Subcutaneous abdominal adipose tissue (tissue), 5 donors: ENCODE measurements at regions not wholly inside any gene's neighbourhood (a gene's known extent, or its start where the extent isn't known, plus 50 kb on each side); places are given as distances from the start of the nearest gene placed in this dataset.

ENCODE experiments used
- H3K27ac ChIP-seq: one replicate; pipeline ENCODE4 v1.7.0; 2013; ENCODE audit warnings: low read depth, mild to moderate bottlenecking, inconsistent platforms, low read length, moderate library complexity
- H3K27me3 ChIP-seq, 5 donors: one replicate each; pipeline ENCODE4 v1.7.0; 2013; ENCODE audit warnings: low read length in 5 of 5, inconsistent platforms in 1 of 5; ENCODE audit not compliant: control insufficient read depth in 5 of 5, insufficient read depth in 4 of 5
- H3K36me3 ChIP-seq, 5 donors: one replicate each; pipeline ENCODE4 v1.7.0; 2013; ENCODE audit warnings: low read length in 5 of 5; ENCODE audit not compliant: control insufficient read depth in 5 of 5, insufficient read depth in 5 of 5
- H3K4me1 ChIP-seq, 5 donors: one replicate each; pipeline ENCODE4 v1.7.0; 2013; ENCODE audit warnings: low read length in 5 of 5, mild to moderate bottlenecking in 3 of 5, moderate library complexity in 1 of 5; ENCODE audit not compliant: control insufficient read depth in 5 of 5, insufficient read depth in 5 of 5
- H3K4me3 ChIP-seq, 5 donors: one replicate each; pipeline ENCODE4 v1.7.0; 2013; ENCODE audit warnings: low read length in 5 of 5, low read depth in 1 of 5
- H3K9ac ChIP-seq, 5 donors: one replicate each; pipeline ENCODE4 v1.7.0; 2013; ENCODE audit warnings: low read length in 5 of 5, mild to moderate bottlenecking in 4 of 5, moderate library complexity in 3 of 5
- H3K9me3 ChIP-seq, 5 donors: one replicate each; pipeline ENCODE4 v1.7.0; 2013; ENCODE audit warnings: low read length in 5 of 5; ENCODE audit not compliant: control insufficient read depth in 5 of 5
- donor health status: healthy.
- donor health status: healthy.
- donor health status: healthy.
- donor health status: healthy.
- donor health status: healthy.

- H3K4me1 ChIP-seq = peaks cover 0 to 16% (median 3%) of the 10 kb centered on the region in 5 donors
- H3K27ac ChIP-seq = no peak overlapping the region
- no peak overlapping the region for H3K9ac ChIP-seq
- H3K36me3 ChIP-seq = no peaks in the 10 kb centered on the region
- no peak overlapping the region for H3K4me3 ChIP-seq
- no peaks in the 10 kb centered on the region for H3K9me3 ChIP-seq
- H3K27me3 ChIP-seq = no peaks in the 10 kb centered on the region
Observed at GRCh38 chr6:105874835-105875626, 211.1 kb upstream of the PRDM1 start.

GRCh38 chr6:105873799-105874198 lies 212.3 kb upstream of the PRDM1 start:
- Histone ChIP-seq H3K27ac (no peak overlapping the region), H3K36me3 (no peaks in the 10 kb centered on the region), H3K4me1 (peaks cover 0 to 16% (median 3%) of the 10 kb centered on the region in 5 donors), H3K9ac (no peak overlapping the region), H3K9me3 (no peaks in the 10 kb centered on the region), H3K27me3 (no peaks in the 10 kb centered on the region), H3K4me3 (no peak overlapping the region)

GRCh38 chr6:105873211-105873704 lies 212.9 kb upstream of the PRDM1 start:
- no peaks in the 10 kb centered on the region for H3K9me3 ChIP-seq
- no peak overlapping the region for H3K4me3 ChIP-seq
- no peak overlapping the region for H3K27ac ChIP-seq
- no peak overlapping the region for H3K9ac ChIP-seq
- no peaks in the 10 kb centered on the region for H3K27me3 ChIP-seq
- no peaks in the 10 kb centered on the region for H3K36me3 ChIP-seq
- H3K4me1 ChIP-seq = peaks cover 0 to 16% (median 3%) of the 10 kb centered on the region in 5 donors

- Histone ChIP-seq H3K27ac (no peak overlapping the region), H3K9ac (no peak overlapping the region), H3K27me3 (no peaks in the 10 kb centered on the region), H3K9me3 (no peaks in the 10 kb centered on the region), H3K4me1 (peaks cover 0 to 16% (median 3%) of the 10 kb centered on the region in 5 donors), H3K36me3 (no peaks in the 10 kb centered on the region), H3K4me3 (no peak overlapping the region)
Observed at GRCh38 chr6:105872249-105872648, 213.9 kb upstream of the PRDM1 start.

GRCh38 chr6:105871542-105871941 lies 214.6 kb upstream of the PRDM1 start:
- no peak overlapping the region for H3K27ac ChIP-seq
- H3K4me1 ChIP-seq = peaks cover 0 to 14% (median 3%) of the 10 kb centered on the region in 5 donors
- H3K9me3 ChIP-seq = no peaks in the 10 kb centered on the region
- H3K9ac ChIP-seq = no peak overlapping the region
- no peaks in the 10 kb centered on the region for H3K27me3 ChIP-seq
- no peak overlapping the region for H3K4me3 ChIP-seq
- no peaks in the 10 kb centered on the region for H3K36me3 ChIP-seq

GRCh38 chr6:105869835-105870440 lies 216.2 kb upstream of the PRDM1 start:
- H3K4me3 ChIP-seq = no peak overlapping the region
- H3K27ac ChIP-seq = no peak overlapping the region
- no peaks in the 10 kb centered on the region for H3K9me3 ChIP-seq
- H3K9ac ChIP-seq = no peak overlapping the region
- H3K4me1 ChIP-seq = peaks cover 0 to 3% (median 0%) of the 10 kb centered on the region in 5 donors
- no peaks in the 10 kb centered on the region for H3K27me3 ChIP-seq
- no peaks in the 10 kb centered on the region for H3K36me3 ChIP-seq

GRCh38 chr6:105868823-105869460 lies 217.2 kb upstream of the PRDM1 start:
- Histone ChIP-seq H3K36me3 (no peaks in the 10 kb centered on the region), H3K9ac (no peak overlapping the region), H3K4me3 (no peak overlapping the region), H3K9me3 (no peaks in the 10 kb centered on the region), H3K4me1 (peaks cover 0 to 3% (median 0%) of the 10 kb centered on the region in 5 donors), H3K27me3 (no peaks in the 10 kb centered on the region), H3K27ac (no peak overlapping the region)

GRCh38 chr6:105867821-105868220 lies 218.3 kb upstream of the PRDM1 start:
- H3K36me3 ChIP-seq = no peaks in the 10 kb centered on the region
- no peaks in the 10 kb centered on the region for H3K9me3 ChIP-seq
- no peak overlapping the region for H3K27ac ChIP-seq
- no peak overlapping the region for H3K4me3 ChIP-seq
- H3K9ac ChIP-seq = no peak overlapping the region
- no peaks in the 10 kb centered on the region for H3K4me1 ChIP-seq
- H3K27me3 ChIP-seq = no peaks in the 10 kb centered on the region

GRCh38 chr6:105867277-105867676 lies 218.9 kb upstream of the PRDM1 start:
- Histone ChIP-seq H3K27me3 (no peaks in the 10 kb centered on the region), H3K9ac (no peak overlapping the region), H3K9me3 (no peaks in the 10 kb centered on the region), H3K4me3 (no peak overlapping the region), H3K36me3 (no peaks in the 10 kb centered on the region), H3K27ac (no peak overlapping the region), H3K4me1 (no peaks in the 10 kb centered on the region)
